ENCODE measurements at regions not wholly inside any gene's neighbourhood (a gene's known extent, or its start where the extent isn't known, plus 50 kb on each side); places are given as distances from the start of the nearest gene placed in this dataset.
A peak's percentile ranks its signal among the peaks of the same experiment; 100 is the strongest.
"Not testable (repeated sequence)": the region's sequence is repeated elsewhere in the genome, so short reads cannot be mapped to it uniquely, and the experiment has no call there.

- peaks cover 15% of the 10 kb centered on the region for H3K4me1 Mint-ChIP-seq (ENCODE audit: low read depth, unreplicated experiment)
- intact Hi-C loops (cut with micrococcal nuclease; ENCODE audit: unreplicated experiment), result loop anchor here (10.0 kb wide), 2 partner anchors 1560 to 1810 kb away; a partner anchor contains a TSS
- H3K4me3 ChIP-seq (ENCODE audit: low read depth, low read length), result no peak overlapping the region
- peak overlapping the region; percentile 8 for H3K4me3 Mint-ChIP-seq (ENCODE audit: unreplicated experiment)
- ChIA-PET CTCF (interaction anchor here (0.7 kb wide), 1 partner anchor 12 kb away, joined by 3 read pairs; no protein-coding TSS in a partner anchor), POLR2A (interaction anchor here (6.7 to 9.8 kb wide), 2 partner anchors 32 to 59 kb away, joined by 325 to 334 read pairs; a partner anchor contains a TSS)
- peaks cover 42% of the 10 kb centered on the region for H3K36me3 Mint-ChIP-seq (ENCODE audit: insufficient read depth, unreplicated experiment)
- H3K9me3 Mint-ChIP-seq (ENCODE audit: unreplicated experiment), result no peaks in the 10 kb centered on the region
- H3K27ac Mint-ChIP-seq (ENCODE audit: unreplicated experiment), result no peak overlapping the region
- no peaks in the 10 kb centered on the region for H3K36me3 ChIP-seq (ENCODE audit: control insufficient read depth, insufficient read depth, low read length)
- TF ChIP-seq, protein P1, sequence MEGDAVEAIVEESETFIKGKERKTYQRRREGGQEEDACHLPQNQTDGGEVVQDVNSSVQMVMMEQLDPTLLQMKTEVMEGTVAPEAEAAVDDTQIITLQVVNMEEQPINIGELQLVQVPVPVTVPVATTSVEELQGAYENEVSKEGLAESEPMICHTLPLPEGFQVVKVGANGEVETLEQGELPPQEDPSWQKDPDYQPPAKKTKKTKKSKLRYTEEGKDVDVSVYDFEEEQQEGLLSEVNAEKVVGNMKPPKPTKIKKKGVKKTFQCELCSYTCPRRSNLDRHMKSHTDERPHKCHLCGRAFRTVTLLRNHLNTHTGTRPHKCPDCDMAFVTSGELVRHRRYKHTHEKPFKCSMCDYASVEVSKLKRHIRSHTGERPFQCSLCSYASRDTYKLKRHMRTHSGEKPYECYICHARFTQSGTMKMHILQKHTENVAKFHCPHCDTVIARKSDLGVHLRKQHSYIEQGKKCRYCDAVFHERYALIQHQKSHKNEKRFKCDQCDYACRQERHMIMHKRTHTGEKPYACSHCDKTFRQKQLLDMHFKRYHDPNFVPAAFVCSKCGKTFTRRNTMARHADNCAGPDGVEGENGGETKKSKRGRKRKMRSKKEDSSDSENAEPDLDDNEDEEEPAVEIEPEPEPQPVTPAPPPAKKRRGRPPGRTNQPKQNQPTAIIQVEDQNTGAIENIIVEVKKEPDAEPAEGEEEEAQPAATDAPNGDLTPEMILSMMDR (IDR thresholded peaks at IDR 0.05; ENCODE audit: insufficient read depth in 1 of 2, low read depth in 1 of 2, low read length in 1 of 2, severe bottlenecking in 1 of 2, unreplicated experiment in 1 of 2), result no peak
- H3K27me3 ChIP-seq (replicated peaks; ENCODE audit: control insufficient read depth, insufficient read depth, low read length), result no peaks in the 10 kb centered on the region
- BruUV-seq (replicated peaks), result no TSS peak
- H3K9me3 ChIP-seq, result no peaks in the 10 kb centered on the region
- H3K27me3 Mint-ChIP-seq (ENCODE audit: insufficient read depth, unreplicated experiment), result peaks cover 3% of the 10 kb centered on the region
- no peak for DNase-seq
- H3K4me1 ChIP-seq, result peaks cover 14% of the 10 kb centered on the region; the same call in 1 of the 2 replicates
Observed at GRCh38 chr6:27834384-27834783, 77.8 kb downstream of the OR2B2 start.

DNA sequence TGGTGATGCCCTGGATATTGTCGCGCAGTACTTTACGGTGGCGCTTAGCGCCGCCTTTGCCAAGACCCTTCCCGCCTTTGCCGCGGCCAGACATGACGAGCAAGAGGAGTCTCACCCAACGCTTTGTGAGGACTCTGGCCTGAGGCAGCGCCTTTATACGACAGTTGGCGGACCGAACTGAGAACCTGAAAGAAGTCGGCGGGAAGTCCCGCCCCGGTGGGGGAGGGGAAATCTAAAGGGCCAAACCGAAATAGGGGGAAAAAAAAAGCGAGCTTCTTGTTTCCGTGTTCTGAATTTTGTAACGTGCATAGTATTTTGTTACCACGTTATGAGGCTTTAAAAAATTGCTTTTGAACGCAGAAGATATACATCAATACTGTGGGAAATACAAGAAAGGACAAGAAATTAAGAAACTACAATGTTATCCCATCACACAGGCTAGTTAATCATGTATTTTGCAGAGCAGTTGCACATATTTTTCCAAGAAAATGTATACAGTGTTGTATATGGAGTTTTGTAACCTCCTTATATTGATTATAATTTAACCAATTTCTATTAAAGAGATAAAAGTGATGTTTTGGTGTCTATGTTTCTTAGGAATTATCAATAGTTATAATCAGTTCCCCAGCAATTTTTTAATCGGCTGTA is 80.6 kb downstream of the OR2B2 start:
- H3K27me3 ChIP-seq (replicated peaks; ENCODE audit: control insufficient read depth, insufficient read depth, low read length); H3K9me3 Mint-ChIP-seq (ENCODE audit: unreplicated experiment); H3K9me3 ChIP-seq; BruUV-seq (replicated peaks); H3K36me3 ChIP-seq (ENCODE audit: control insufficient read depth, insufficient read depth, low read length); H3K27me3 Mint-ChIP-seq (ENCODE audit: insufficient read depth, unreplicated experiment); CTCF ChIA-PET: not testable (repeated sequence)
- Histone ChIP-seq H3K4me3 (ENCODE audit: low read depth, low read length) (peak overlapping the region; percentile 16; the same call in 1 of the 2 replicates), H3K4me1 (peaks cover 14% of the 10 kb centered on the region; the same call in 1 of the 2 replicates)
- peak; percentile 94 to 95 for DNase-seq
- peak overlapping the region; percentile 99 for H3K27ac Mint-ChIP-seq (ENCODE audit: unreplicated experiment)
- H3K4me1 Mint-ChIP-seq (ENCODE audit: low read depth, unreplicated experiment), result peaks cover 15% of the 10 kb centered on the region
- POLR2A ChIA-PET, result interaction anchor here (0.6 to 9.8 kb wide), 12 partner anchors 17 to 1164 kb away, joined by 3 to 325 read pairs (median 4); a partner anchor contains a TSS
- H3K36me3 Mint-ChIP-seq (ENCODE audit: insufficient read depth, unreplicated experiment), result peaks cover 57% of the 10 kb centered on the region
- H3K4me3 Mint-ChIP-seq (ENCODE audit: unreplicated experiment), result peak overlapping the region; percentile 95
- intact Hi-C loops (cut with micrococcal nuclease; ENCODE audit: unreplicated experiment), result loop anchor here (10.0 kb wide), 2 partner anchors 1557 to 1807 kb away; a partner anchor contains a TSS

DNA sequence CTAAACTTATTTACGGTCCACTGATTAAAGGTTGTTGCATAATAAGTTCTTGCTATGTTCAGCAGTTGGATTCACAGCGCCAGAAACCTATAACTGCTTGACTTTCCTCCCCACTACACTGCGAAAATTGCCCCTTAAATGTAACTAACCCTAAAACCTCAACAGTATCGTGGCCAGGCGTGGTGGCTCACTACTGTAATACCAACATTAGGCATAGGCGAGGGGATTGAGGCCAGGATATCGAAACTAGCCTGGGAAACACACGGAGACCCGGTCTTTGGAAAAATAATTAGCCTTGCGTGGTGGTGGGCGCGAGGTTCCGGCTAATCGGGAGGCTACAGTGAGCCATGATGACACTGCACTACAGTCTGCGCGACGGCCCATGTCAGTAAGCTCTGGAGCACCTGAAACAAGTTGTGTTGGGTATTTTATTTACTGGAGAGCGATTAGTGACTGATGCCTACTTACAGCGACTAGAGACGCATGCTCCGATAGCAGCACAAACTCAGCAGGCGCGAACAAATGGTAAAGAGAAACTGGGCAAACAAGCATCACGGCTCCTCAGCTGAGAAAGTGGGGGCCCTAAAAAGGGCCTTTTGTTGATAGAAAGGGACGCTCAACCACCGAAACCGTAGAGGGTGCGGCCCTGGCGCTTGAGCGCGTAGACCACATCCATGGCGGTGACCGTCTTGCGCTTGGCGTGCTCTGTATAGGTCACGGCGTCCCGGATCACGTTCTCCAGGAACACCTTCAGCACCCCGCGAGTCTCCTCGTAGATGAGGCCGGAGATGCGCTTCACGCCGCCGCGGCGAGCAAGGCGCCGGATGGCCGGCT is 81.4 kb downstream of the OR2B2 start:
- peaks cover 11% of the 10 kb centered on the region for H3K4me1 Mint-ChIP-seq (ENCODE audit: low read depth, unreplicated experiment)
- peak overlapping the region; percentile 95 for H3K4me3 Mint-ChIP-seq (ENCODE audit: unreplicated experiment)
- H3K9me3 Mint-ChIP-seq (ENCODE audit: unreplicated experiment); H3K27me3 Mint-ChIP-seq (ENCODE audit: insufficient read depth, unreplicated experiment); H3K4me1 ChIP-seq; CTCF ChIA-PET; H3K9me3 ChIP-seq; DNase-seq; H3K27me3 ChIP-seq (replicated peaks; ENCODE audit: control insufficient read depth, insufficient read depth, low read length); H3K36me3 ChIP-seq (ENCODE audit: control insufficient read depth, insufficient read depth, low read length): not testable (repeated sequence)
- intact Hi-C loops (cut with micrococcal nuclease; ENCODE audit: unreplicated experiment), result loop anchor here (10.0 kb wide), 2 partner anchors 1556 to 1806 kb away; a partner anchor contains a TSS
- POLR2A ChIA-PET, result interaction anchor here (0.7 to 9.8 kb wide), 7 partner anchors 16 to 64 kb away, joined by 3 to 325 read pairs (median 6); a partner anchor contains a TSS
- H3K36me3 Mint-ChIP-seq (ENCODE audit: insufficient read depth, unreplicated experiment), result peaks cover 64% of the 10 kb centered on the region
- BruUV-seq (replicated peaks), result TSS peak; percentile 85
- H3K27ac Mint-ChIP-seq (ENCODE audit: unreplicated experiment), result peak overlapping the region; percentile 99
- peak overlapping the region; percentile 53 for H3K4me3 ChIP-seq (ENCODE audit: low read depth, low read length)
